Stimulated activated naive CD8-positive, alpha-beta T cell treated with anti-CD3 and anti-CD28 coated beads, Interleukin-15, Interleukin-2, amounts not matched to agents 100 U/mL and 50 U/mL, for 24 hours (primary cell): ENCODE measurements at regions not wholly inside any gene's neighbourhood (a gene's known extent, or its start where the extent isn't known, plus 50 kb on each side); places are given as distances from the start of the nearest gene placed in this dataset.

Experiments
- ATAC-seq: fragments of 150-1000 bp; cut with Tn5 transposase; one replicate; pipeline ENCODE4 v1.10.0; 2021
- DNase-seq: peaks from one replicate; pipeline ENCODE4 v3.0.0; 2021

GRCh38 chr18:38007676-38008330 lies 442.2 kb upstream of the CELF4 start:
- no peak for DNase-seq
- ATAC-seq = no peak

GRCh38 chr18:38007026-38007425 lies 441.4 kb upstream of the CELF4 start:
- no peak for DNase-seq
- no peak for ATAC-seq

GRCh38 chr18:38006541-38006940 lies 440.9 kb upstream of the CELF4 start:
- no peak for DNase-seq
- no peak for ATAC-seq

- ATAC-seq (no peak), DNase-seq (no peak)
Measured at GRCh38 chr18:37997695-37998094, 432.1 kb upstream of the CELF4 start.

GRCh38 chr18:37987901-37988300 lies 422.3 kb upstream of the CELF4 start:
- no peak for ATAC-seq
- no peak for DNase-seq

GRCh38 chr18:37986665-37987064 lies 421.1 kb upstream of the CELF4 start:
- DNase-seq (no peak), ATAC-seq (no peak)

- no peak for DNase-seq
- no peak for ATAC-seq
Measured at GRCh38 chr18:37985126-37985525, 419.5 kb upstream of the CELF4 start.

GRCh38 chr18:37980556-37980955 lies 415.0 kb upstream of the CELF4 start:
- DNase-seq (no peak), ATAC-seq (no peak)

- DNase-seq (no peak), ATAC-seq (no peak)
Measured at GRCh38 chr18:37975446-37975845, 409.8 kb upstream of the CELF4 start.

- ATAC-seq (no peak), DNase-seq (no peak)
Measured at GRCh38 chr18:37967261-37967660, 401.7 kb upstream of the CELF4 start.

GRCh38 chr18:37965572-37965970 lies 400.0 kb upstream of the CELF4 start:
- no peak for DNase-seq
- ATAC-seq = no peak

GRCh38 chr18:37964885-37965571 lies 399.4 kb upstream of the CELF4 start:
- DNase-seq (no peak), ATAC-seq (no peak)

- ATAC-seq (no peak), DNase-seq (no peak)
Measured at GRCh38 chr18:37963837-37964236, 398.2 kb upstream of the CELF4 start.

GRCh38 chr18:37962316-37962966 lies 396.8 kb upstream of the CELF4 start:
- ATAC-seq (no peak), DNase-seq (no peak)

- ATAC-seq (no peak), DNase-seq (no peak)
Measured at GRCh38 chr18:37958499-37958898, 392.9 kb upstream of the CELF4 start.

- ATAC-seq = no peak
Measured at GRCh38 chr18:37956902-37957301, 391.3 kb upstream of the CELF4 start.

GRCh38 chr18:37956020-37956419 lies 390.4 kb upstream of the CELF4 start:
- no peak for ATAC-seq
- no peak for DNase-seq

More at GRCh38 chr18:37956902-37957301, 391.3 kb upstream of the CELF4 start:
- DNase-seq = no peak

- no peak for DNase-seq
- no peak for ATAC-seq
Measured at GRCh38 chr18:37955201-37955600, 389.6 kb upstream of the CELF4 start.

- no peak for ATAC-seq
Measured at GRCh38 chr18:37953876-37954275, 388.3 kb upstream of the CELF4 start.

GRCh38 chr18:37948471-37948870 lies 382.9 kb upstream of the CELF4 start:
- no peak for DNase-seq
- no peak for ATAC-seq

More at GRCh38 chr18:37953876-37954275, 388.3 kb upstream of the CELF4 start:
- DNase-seq = no peak

- ATAC-seq = no peak
- no peak for DNase-seq
Measured at GRCh38 chr18:37946324-37946723, 380.7 kb upstream of the CELF4 start.

- no peak for ATAC-seq
Measured at GRCh38 chr18:37944700-37945270, 379.2 kb upstream of the CELF4 start.

GRCh38 chr18:37937287-37937686 lies 371.7 kb upstream of the CELF4 start:
- ATAC-seq (no peak), DNase-seq (no peak)

More at GRCh38 chr18:37944700-37945270, 379.2 kb upstream of the CELF4 start:
- no peak for DNase-seq
